Neuronal stem cell (in vitro differentiated cells): ENCODE measurements at regions not wholly inside any gene's neighbourhood (a gene's known extent, or its start where the extent isn't known, plus 50 kb on each side); places are given as distances from the start of the nearest gene placed in this dataset.

Source experiments
- DNase-seq: peaks from one replicate; pipeline ENCODE4 v3.0.0-alpha.2; 2013; ENCODE audit warnings: low spot score
- H2AFZ ChIP-seq: one replicate; pipeline ENCODE4 v1.6.1; 2013; ENCODE audit warnings: mild to moderate bottlenecking, low read length, inconsistent platforms
- H2AK5ac ChIP-seq: 2 replicates; pipeline ENCODE4 v1.6.1; 2013; ENCODE audit warnings: low read depth, mild to moderate bottlenecking, inconsistent platforms, low read length, moderate library complexity, mixed read lengths
- H2BK120ac ChIP-seq: 2 replicates; pipeline ENCODE4 v1.6.1; 2013; ENCODE audit warnings: low read depth, mild to moderate bottlenecking, inconsistent platforms, low read length, moderate library complexity, mixed read lengths
- H2BK12ac ChIP-seq: one replicate; pipeline ENCODE4 v1.6.1; 2013; ENCODE audit warnings: low read length, inconsistent platforms
- H2BK15ac ChIP-seq: 2 replicates; pipeline ENCODE4 v1.6.1; 2013; ENCODE audit warnings: mild to moderate bottlenecking, low read length, inconsistent platforms, mixed read lengths
- H2BK5ac ChIP-seq: one replicate; pipeline ENCODE4 v1.6.1; 2013; ENCODE audit warnings: inconsistent platforms, mild to moderate bottlenecking, low read length, moderate library complexity
- H3K14ac ChIP-seq: one replicate; pipeline ENCODE4 v1.6.1; 2013; ENCODE audit warnings: low read length, inconsistent platforms
- H3K18ac ChIP-seq: 2 replicates; pipeline ENCODE4 v1.6.1; 2013; ENCODE audit warnings: low read length, inconsistent platforms
- H3K23ac ChIP-seq: 2 replicates; pipeline ENCODE4 v1.6.1; 2013; ENCODE audit warnings: low read depth, mild to moderate bottlenecking, mixed read lengths, low read length, inconsistent platforms; ENCODE audit not compliant: poor library complexity
- H3K27ac ChIP-seq: replicated peaks from 3 replicates; pipeline ENCODE4 v1.5.1; 2013; ENCODE audit warnings: low read length, inconsistent platforms
- H3K27me3 ChIP-seq, 3 experiments: 2 replicates each; pipeline ENCODE4 v1.6.1; 2013; ENCODE audit warnings: low read length in 3 of 3, mild to moderate bottlenecking in 2 of 3, inconsistent platforms in 1 of 3, low read depth in 1 of 3, mixed read lengths in 1 of 3, moderate library complexity in 1 of 3; ENCODE audit not compliant: control insufficient read depth in 3 of 3, insufficient read depth in 3 of 3
- H3K36me3 ChIP-seq, 2 donors: replicated peaks in 1 of 2; 2 replicates each; pipeline ENCODE4 v1.6.1; 2013; ENCODE audit warnings: low read length in 2 of 2; ENCODE audit not compliant: control insufficient read depth in 2 of 2, insufficient read depth in 2 of 2
- H3K4ac ChIP-seq: 2 replicates; pipeline ENCODE4 v1.6.1; 2013; ENCODE audit warnings: inconsistent platforms, mild to moderate bottlenecking, low read length, moderate library complexity
- H3K4me1 ChIP-seq, 2 donors: 1 replicate in 1 of 2; 2 replicates in 1 of 2; pipeline ENCODE4 v1.6.1; 2013; ENCODE audit warnings: low read length in 2 of 2, low read depth in 1 of 2; ENCODE audit not compliant: control insufficient read depth in 2 of 2, insufficient read depth in 1 of 2
- H3K4me2 ChIP-seq: one replicate; pipeline ENCODE4 v1.6.1; 2013; ENCODE audit warnings: mild to moderate bottlenecking, low read length, inconsistent platforms; ENCODE audit not compliant: insufficient read depth, poor library complexity, severe bottlenecking
- H3K4me3 ChIP-seq, 2 donors: 2 replicates each; pipeline ENCODE4 v1.5.1; 2013; ENCODE audit warnings: low read length in 2 of 2, mild to moderate bottlenecking in 2 of 2, inconsistent platforms in 1 of 2, moderate library complexity in 1 of 2
- H3K79me1 ChIP-seq: one replicate; pipeline ENCODE4 v1.6.1; 2013; ENCODE audit warnings: low read depth, mild to moderate bottlenecking, inconsistent platforms, low read length, moderate library complexity
- H3K9ac ChIP-seq: one replicate; pipeline ENCODE4 v1.6.1; 2013; ENCODE audit warnings: mild to moderate bottlenecking, low read depth, low read length, inconsistent platforms; ENCODE audit not compliant: poor library complexity
- H3K9me3 ChIP-seq, 2 donors: replicated peaks in 1 of 2; 2 replicates each; pipeline versions ENCODE3 to v1.6.1; 2013; ENCODE audit warnings: low read length in 2 of 2, mild to moderate bottlenecking in 2 of 2, inconsistent platforms in 1 of 2, low read depth in 1 of 2, mixed read lengths in 1 of 2, moderate library complexity in 1 of 2; ENCODE audit not compliant: control insufficient read depth in 2 of 2, insufficient read depth in 1 of 2
- H4K8ac ChIP-seq: one replicate; pipeline ENCODE4 v1.6.1; 2013; ENCODE audit warnings: low read depth, mild to moderate bottlenecking, inconsistent platforms, low read length, moderate library complexity
- H4K91ac ChIP-seq: one replicate; pipeline ENCODE4 v1.6.1; 2013; ENCODE audit warnings: low read length, low read depth, mild to moderate bottlenecking, inconsistent platforms; ENCODE audit not compliant: poor library complexity
- WGBS, 2 donors: extraction: QIAGEN DNeasy Blood & Tissue Kit; methylation state at CpG; one replicate each; pipeline ENCODE4 v1.1.7; 2013; ENCODE audit warnings: missing lambda C conversion rate in 2 of 2, mixed read lengths in 1 of 2; ENCODE audit not compliant: insufficient read length in 2 of 2, insufficient replicate concordance in 1 of 2; ENCODE audit errors: extremely low coverage in 2 of 2; 5-methylcytosine and 5-hydroxymethylcytosine counted together

- no peaks in the 10 kb centered on the region for H3K79me1 ChIP-seq
- WGBS, 2 donors = no CpG with 5 or more reads among the region's 1 CpG
- no peak overlapping the region for H3K14ac ChIP-seq
- no peak overlapping the region for H2AK5ac ChIP-seq
- H3K4ac ChIP-seq = no peak overlapping the region
- H3K18ac ChIP-seq = no peak overlapping the region
- H4K8ac ChIP-seq = no peak overlapping the region
- no peaks in the 10 kb centered on the region for H3K4me1 ChIP-seq
- no peak overlapping the region for H3K9ac ChIP-seq
- no peak overlapping the region for H2BK5ac ChIP-seq
- H4K91ac ChIP-seq = no peak overlapping the region
- no peak overlapping the region for H2BK15ac ChIP-seq
- no peaks in the 10 kb centered on the region for H3K27me3 ChIP-seq
- H3K23ac ChIP-seq = no peak overlapping the region
- no peak overlapping the region for H2BK12ac ChIP-seq
- DNase-seq = no peak
- no peaks in the 10 kb centered on the region for H3K9me3 ChIP-seq
- H2AFZ ChIP-seq = no peak overlapping the region
- no peak overlapping the region for H3K4me3 ChIP-seq
- H2BK120ac ChIP-seq = no peak overlapping the region
- no peak overlapping the region for H3K27ac ChIP-seq
- H3K36me3 ChIP-seq = no peaks in the 10 kb centered on the region
- H3K4me2 ChIP-seq = no peak overlapping the region
Observed at GRCh38 chr7:46953008-46953407, 628.9 kb downstream of the TNS3 start.

GRCh38 chr7:46949270-46949931 is 632.5 kb downstream of the TNS3 start:
- Histone ChIP-seq H3K4me2 (no peak overlapping the region), H3K27ac (no peak overlapping the region), H3K18ac (no peak overlapping the region), H3K9me3 (peaks cover 0 to 3% of the 10 kb centered on the region in 2 donors), H3K14ac (no peak overlapping the region), H2AFZ (peak overlapping the region; percentile 30), H2BK12ac (no peak overlapping the region), H3K4me3 (no peak overlapping the region), H3K23ac (no peak overlapping the region), H3K79me1 (no peaks in the 10 kb centered on the region), H2BK5ac (no peak overlapping the region), H4K91ac (no peak overlapping the region), H3K27me3 (no peaks in the 10 kb centered on the region), H2BK120ac (no peak overlapping the region), H2BK15ac (no peak overlapping the region), H3K4me1 (peaks cover 0 to 2% of the 10 kb centered on the region in 2 donors), H4K8ac (no peak overlapping the region), H3K9ac (no peak overlapping the region), H3K4ac (no peak overlapping the region), H2AK5ac (no peak overlapping the region), H3K36me3 (no peaks in the 10 kb centered on the region)
- no peak for DNase-seq
- WGBS, 2 donors = no CpG with 5 or more reads among the region's 4 CpGs

- Histone ChIP-seq H4K8ac (no peak overlapping the region), H4K91ac (no peak overlapping the region), H3K9me3 (peaks cover 0 to 3% of the 10 kb centered on the region in 2 donors), H3K4me1 (peaks cover 0 to 2% of the 10 kb centered on the region in 2 donors), H2AK5ac (no peak overlapping the region), H3K27ac (no peak overlapping the region), H3K9ac (no peak overlapping the region), H3K4me2 (no peak overlapping the region), H2BK12ac (no peak overlapping the region), H3K14ac (no peak overlapping the region), H3K18ac (no peak overlapping the region), H3K27me3 (no peaks in the 10 kb centered on the region), H3K36me3 (no peaks in the 10 kb centered on the region), H3K4me3 (no peak overlapping the region), H2BK15ac (no peak overlapping the region), H2AFZ (no peak overlapping the region), H2BK120ac (no peak overlapping the region), H2BK5ac (no peak overlapping the region), H3K79me1 (no peaks in the 10 kb centered on the region), H3K23ac (no peak overlapping the region), H3K4ac (no peak overlapping the region)
- WGBS, 2 donors = no CpG with 5 or more reads among the region's 6 CpGs
- DNase-seq = no peak
Observed at GRCh38 chr7:46948716-46949115, 633.2 kb downstream of the TNS3 start.

- no peak overlapping the region for H3K9ac ChIP-seq
- H3K36me3 ChIP-seq = no peaks in the 10 kb centered on the region
- H4K91ac ChIP-seq = no peak overlapping the region
- H3K4ac ChIP-seq = no peak overlapping the region
- no peak overlapping the region for H2AK5ac ChIP-seq
- H3K14ac ChIP-seq = no peak overlapping the region
- H2BK12ac ChIP-seq = no peak overlapping the region
- no peak overlapping the region for H3K23ac ChIP-seq
- H2AFZ ChIP-seq = no peak overlapping the region
- H3K18ac ChIP-seq = no peak overlapping the region
- H2BK15ac ChIP-seq = no peak overlapping the region
- no peak overlapping the region for H3K4me3 ChIP-seq
- peaks cover 0 to 2% of the 10 kb centered on the region in 2 donors for H3K4me1 ChIP-seq
- DNase-seq = no peak
- no peak overlapping the region for H2BK120ac ChIP-seq
- no peak overlapping the region for H4K8ac ChIP-seq
- H3K9me3 ChIP-seq = peaks cover 0 to 3% of the 10 kb centered on the region in 2 donors
- H3K27me3 ChIP-seq = no peaks in the 10 kb centered on the region
- H2BK5ac ChIP-seq = no peak overlapping the region
- H3K79me1 ChIP-seq = no peaks in the 10 kb centered on the region
- H3K4me2 ChIP-seq = no peak overlapping the region
- no peak overlapping the region for H3K27ac ChIP-seq
Observed at GRCh38 chr7:46945328-46945727, 636.6 kb downstream of the TNS3 start.
